Epithelial cell of esophagus (primary cell): ENCODE measurements at regions not wholly inside any gene's neighbourhood (a gene's known extent, or its start where the extent isn't known, plus 50 kb on each side); places are given as distances from the start of the nearest gene placed in this dataset.

Experiments used
- DNase-seq: peaks from one replicate; pipeline ENCODE4 v3.0.0; 2010; ENCODE audit warnings: low read depth
- H3K4me3 ChIP-seq: 2 replicates; pipeline ENCODE4 v1.5.1; 2011; ENCODE audit warnings: mild to moderate bottlenecking, low read length, control low read depth
- CTCF ChIP-seq: IDR thresholded peaks from 2 replicates; pipeline ENCODE4 v1.5.1; 2011; ENCODE audit warnings: low read depth, mild to moderate bottlenecking, low read length, control low read depth, inconsistent platforms; ENCODE audit not compliant: insufficient read depth; ENCODE audit errors: missing control alignments

- TF ChIP-seq CTCF, result no peak
- no peak overlapping the region for H3K4me3 ChIP-seq
- no peak for DNase-seq
Observed at GRCh38 chr22:23373601-23374000, 193.3 kb downstream of the BCR start.

- H3K4me3 ChIP-seq, result no peak overlapping the region
- DNase-seq, result no peak
- TF ChIP-seq CTCF, result no peak
Observed at GRCh38 chr22:23370251-23370650, 189.9 kb downstream of the BCR start.

- no peak for TF ChIP-seq CTCF
- H3K4me3 ChIP-seq, result no peak overlapping the region
- no peak for DNase-seq
Observed at GRCh38 chr22:23369054-23369685, 188.9 kb downstream of the BCR start.
